Ovary (tissue), 7 donors: ENCODE measurements at regions not wholly inside any gene's neighbourhood (a gene's known extent, or its start where the extent isn't known, plus 50 kb on each side); places are given as distances from the start of the nearest gene placed in this dataset.

Source experiments
- DNase-seq, 5 donors: peaks; one replicate each; pipeline ENCODE4 v3.0.0-alpha.2; 2019 to 2020
- H3K27ac ChIP-seq, 2 donors: fragments of 200-600 bp; one replicate each; pipeline versions ENCODE4 v1.5.1 to v1.8.0; 2019 to 2022
- H3K27me3 ChIP-seq: fragments of 200-600 bp; one replicate; pipeline ENCODE4 v1.8.0; 2022
- H3K36me3 ChIP-seq: fragments of 200-600 bp; sonication (generic); one replicate; pipeline ENCODE4 v1.5.1; 2019
- H3K4me1 ChIP-seq: one replicate; pipeline ENCODE4 v1.8.1; 2013; ENCODE audit warnings: mild to moderate bottlenecking, moderate library complexity; ENCODE audit not compliant: insufficient read depth
- H3K4me3 ChIP-seq: fragments of 200-600 bp; sonication (generic); one replicate; pipeline ENCODE4 v1.5.1; 2017
- H3K9me3 ChIP-seq, 2 donors: fragments of 200-600 bp in 1 of 2; sonication (generic) in 1 of 2; one replicate each; pipeline versions ENCODE4 v1.5.1 to v1.8.1; 2013 to 2019; ENCODE audit warnings: mild to moderate bottlenecking in 1 of 2, moderate library complexity in 1 of 2
- EP300 ChIP-seq: sonication (generic); formaldehyde crosslinking; IDR thresholded peaks from one replicate; pipeline ENCODE4 v1.6.1; 2017; ENCODE audit warnings: antibody characterized with exemption
- POLR2A ChIP-seq: fragments of 450-650 bp; IDR thresholded peaks from one replicate; pipeline ENCODE4 v1.6.1; 2017; ENCODE audit warnings: antibody characterized with exemption, mild to moderate bottlenecking, moderate library complexity
- WGBS, 3 donors: extraction: QIAGEN DNeasy Blood & Tissue Kit in 1 of 3; methylation state at CpG; one replicate each; pipeline versions ENCODE4 v1.1.5 to v1.1.7; 2013 to 2017; 5-methylcytosine and 5-hydroxymethylcytosine counted together
- intact Hi-C, 4 donors: fragments of 100-400 bp; cut with DNase I; formaldehyde crosslinking; loops; one replicate each; pipeline versions ENCODE4 v1.11.0 to v1.15.1; 2022 to 2023
- TF ChIP-seq, protein P1 (sequence below), 3 donors: fragments of 450-650 bp in 2 of 3; fragments of 200-600 bp in 1 of 3; IDR thresholded peaks; one replicate each; pipeline versions ENCODE4 v1.5.1 to v1.8.0; 2016 to 2022; ENCODE audit warnings: antibody characterized with exemption in 3 of 3, mild to moderate bottlenecking in 1 of 3
- donor health status: DM: no; HTN: no; CAD: no; lungs with moderate emphysema.
- donor health status: DM: no; HTN: no; CAD: no.
- donor health status: Bipolar disorder and iron deficiency.
- donor health status: DM: no; HTN: no; CAD: no.
- donor health status: DM: yes; HTN: yes; CAD: no.

GRCh38 chr4:54813674-54814073, 155.9 kb downstream of the KIT start:
- no peaks in the 10 kb centered on the region for H3K27me3 ChIP-seq
- H3K4me3 ChIP-seq = no peak overlapping the region
- H3K4me1 ChIP-seq = no peaks in the 10 kb centered on the region
- H3K27ac ChIP-seq = no peak overlapping the region
- intact Hi-C loops = no loop called here
- WGBS, 3 donors = 91 to 93% (median 91%) methylated on average over 7 of the region's 7 CpGs
- no peak for DNase-seq
- H3K36me3 ChIP-seq = no peaks in the 10 kb centered on the region
- H3K9me3 ChIP-seq = no peaks in the 10 kb centered on the region
- TF ChIP-seq, protein P1, sequence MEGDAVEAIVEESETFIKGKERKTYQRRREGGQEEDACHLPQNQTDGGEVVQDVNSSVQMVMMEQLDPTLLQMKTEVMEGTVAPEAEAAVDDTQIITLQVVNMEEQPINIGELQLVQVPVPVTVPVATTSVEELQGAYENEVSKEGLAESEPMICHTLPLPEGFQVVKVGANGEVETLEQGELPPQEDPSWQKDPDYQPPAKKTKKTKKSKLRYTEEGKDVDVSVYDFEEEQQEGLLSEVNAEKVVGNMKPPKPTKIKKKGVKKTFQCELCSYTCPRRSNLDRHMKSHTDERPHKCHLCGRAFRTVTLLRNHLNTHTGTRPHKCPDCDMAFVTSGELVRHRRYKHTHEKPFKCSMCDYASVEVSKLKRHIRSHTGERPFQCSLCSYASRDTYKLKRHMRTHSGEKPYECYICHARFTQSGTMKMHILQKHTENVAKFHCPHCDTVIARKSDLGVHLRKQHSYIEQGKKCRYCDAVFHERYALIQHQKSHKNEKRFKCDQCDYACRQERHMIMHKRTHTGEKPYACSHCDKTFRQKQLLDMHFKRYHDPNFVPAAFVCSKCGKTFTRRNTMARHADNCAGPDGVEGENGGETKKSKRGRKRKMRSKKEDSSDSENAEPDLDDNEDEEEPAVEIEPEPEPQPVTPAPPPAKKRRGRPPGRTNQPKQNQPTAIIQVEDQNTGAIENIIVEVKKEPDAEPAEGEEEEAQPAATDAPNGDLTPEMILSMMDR (IDR thresholded peaks at IDR 0.05) = no peak
- TF ChIP-seq POLR2A (no peak), EP300 (no peak)

GRCh38 chr4:54806351-54806750, 148.6 kb downstream of the KIT start:
- Histone ChIP-seq H3K27ac (no peak overlapping the region), H3K4me1 (no peaks in the 10 kb centered on the region), H3K36me3 (no peaks in the 10 kb centered on the region), H3K9me3 (peaks cover 0 to 8% of the 10 kb centered on the region in 2 donors), H3K4me3 (no peak overlapping the region), H3K27me3 (no peaks in the 10 kb centered on the region)
- DNase-seq = no peak
- no peak for TF ChIP-seq POLR2A
- TF ChIP-seq EP300 = no peak
- TF ChIP-seq, protein P1 (IDR thresholded peaks at IDR 0.05) = no peak
- intact Hi-C loops = no loop called here

DNA sequence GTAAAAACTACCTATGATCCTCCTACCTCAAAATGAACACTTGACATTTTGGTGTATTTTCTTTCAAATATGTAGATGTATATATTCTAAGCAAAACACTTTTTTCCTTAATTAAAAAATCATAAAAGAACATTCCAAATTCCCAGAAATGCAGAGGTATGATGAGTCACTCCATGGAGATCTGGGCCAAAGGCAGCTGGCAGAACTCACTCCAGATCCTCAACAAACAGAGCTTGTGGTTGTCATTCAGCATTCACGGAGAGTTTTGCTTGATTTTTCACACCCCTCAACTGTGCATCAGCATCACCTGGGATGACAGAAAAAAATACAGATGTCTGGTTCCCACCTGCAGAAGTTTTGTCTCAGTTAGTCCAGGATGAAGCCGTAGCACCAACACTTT, 144.6 kb downstream of the KIT start:
- WGBS, 3 donors = 54 to 60% (median 58%) methylated on average over 2 of the region's 2 CpGs
- Histone ChIP-seq H3K4me1 (no peaks in the 10 kb centered on the region), H3K27me3 (no peaks in the 10 kb centered on the region), H3K4me3 (no peak overlapping the region), H3K9me3 (peaks cover 0 to 5% of the 10 kb centered on the region in 2 donors), H3K27ac (no peak overlapping the region), H3K36me3 (no peaks in the 10 kb centered on the region)
- intact Hi-C loops = no loop called here
- TF ChIP-seq EP300 = no peak
- TF ChIP-seq, protein P1 (IDR thresholded peaks at IDR 0.05) = no peak
- no peak for TF ChIP-seq POLR2A
- no peak for DNase-seq

DNA sequence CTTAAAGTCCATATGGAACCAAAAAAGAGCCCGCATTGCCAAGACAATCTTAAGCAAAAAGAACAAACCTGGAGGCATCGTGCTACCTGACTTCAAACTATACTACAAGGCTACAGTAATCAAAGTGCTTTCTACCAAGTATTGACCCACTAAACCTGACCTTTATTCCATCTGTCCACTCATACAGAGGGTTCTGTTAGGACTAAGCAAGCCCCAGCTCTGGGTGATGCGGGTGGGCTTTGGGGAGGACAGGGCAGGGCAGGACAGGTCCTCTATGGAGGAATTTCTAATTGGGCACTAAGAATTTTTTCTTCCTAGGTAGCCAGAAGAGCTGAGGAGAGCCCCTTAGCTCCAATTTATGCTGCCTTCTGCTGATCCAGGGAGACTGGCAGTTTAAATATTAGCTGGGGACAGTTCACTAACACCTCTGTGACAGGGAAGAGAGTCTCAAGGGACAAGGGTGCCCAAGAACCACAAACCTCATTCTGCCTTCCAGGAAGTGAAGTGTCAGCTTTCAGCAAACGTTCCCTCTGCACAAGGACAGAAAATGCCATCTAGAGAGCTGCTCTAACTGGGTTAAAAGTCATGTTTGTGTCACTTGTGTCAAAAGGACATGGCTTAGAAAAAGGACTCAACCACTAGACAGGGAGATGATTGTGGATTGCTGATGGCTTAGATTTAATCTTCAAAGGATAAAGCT, 143.2 kb downstream of the KIT start:
- DNase-seq = no peak
- Histone ChIP-seq H3K36me3 (no peaks in the 10 kb centered on the region), H3K4me1 (no peaks in the 10 kb centered on the region), H3K9me3 (no peaks in the 10 kb centered on the region), H3K27ac (no peak overlapping the region), H3K27me3 (no peaks in the 10 kb centered on the region), H3K4me3 (no peak overlapping the region)
- TF ChIP-seq EP300 (no peak), POLR2A (no peak)
- TF ChIP-seq, protein P1 (IDR thresholded peaks at IDR 0.05) = no peak
- 82 to 85% (median 83%) methylated on average over 4 of the region's 4 CpGs for WGBS, 3 donors
- intact Hi-C loops = no loop called here
